DND-41 (cell line): ENCODE measurements at regions not wholly inside any gene's neighbourhood (a gene's known extent, or its start where the extent isn't known, plus 50 kb on each side); places are given as distances from the start of the nearest gene placed in this dataset.

Experiments used
- EZH2 ChIP-seq: IDR thresholded peaks from 3 replicates; pipeline ENCODE4 v1.6.1; 2012; ENCODE audit warnings: borderline replicate concordance, low read depth, mild to moderate bottlenecking, moderate library complexity, low read length, inconsistent platforms; ENCODE audit not compliant: severe bottlenecking
- TF ChIP-seq, protein P1 (sequence below): IDR thresholded peaks from 2 replicates; pipeline ENCODE4 v1.5.1; 2012; ENCODE audit warnings: borderline replicate concordance, low read length, moderate library complexity, mild to moderate bottlenecking; ENCODE audit not compliant: poor library complexity, severe bottlenecking; ENCODE audit errors: extremely low read depth

DNA sequence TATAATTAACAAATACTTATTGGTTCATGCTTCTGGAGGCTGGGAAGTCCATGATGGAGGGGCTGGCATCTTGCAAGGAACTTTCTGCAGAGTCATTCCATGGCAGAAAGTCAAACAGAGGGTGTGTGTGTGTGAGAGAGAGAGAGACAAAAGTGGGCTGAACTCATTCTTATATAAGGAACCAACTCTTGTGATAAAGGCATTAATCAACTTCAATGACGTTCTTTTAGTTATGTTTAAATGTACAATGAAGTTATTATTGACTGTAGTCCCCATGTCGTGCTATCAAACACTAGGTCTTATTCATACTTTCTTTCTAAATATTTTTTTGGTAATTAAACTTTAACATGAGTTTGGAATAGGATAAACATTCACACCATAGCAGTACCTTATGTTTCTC, 1408.8 kb downstream of the STIM2 start:
- TF ChIP-seq, protein P1, sequence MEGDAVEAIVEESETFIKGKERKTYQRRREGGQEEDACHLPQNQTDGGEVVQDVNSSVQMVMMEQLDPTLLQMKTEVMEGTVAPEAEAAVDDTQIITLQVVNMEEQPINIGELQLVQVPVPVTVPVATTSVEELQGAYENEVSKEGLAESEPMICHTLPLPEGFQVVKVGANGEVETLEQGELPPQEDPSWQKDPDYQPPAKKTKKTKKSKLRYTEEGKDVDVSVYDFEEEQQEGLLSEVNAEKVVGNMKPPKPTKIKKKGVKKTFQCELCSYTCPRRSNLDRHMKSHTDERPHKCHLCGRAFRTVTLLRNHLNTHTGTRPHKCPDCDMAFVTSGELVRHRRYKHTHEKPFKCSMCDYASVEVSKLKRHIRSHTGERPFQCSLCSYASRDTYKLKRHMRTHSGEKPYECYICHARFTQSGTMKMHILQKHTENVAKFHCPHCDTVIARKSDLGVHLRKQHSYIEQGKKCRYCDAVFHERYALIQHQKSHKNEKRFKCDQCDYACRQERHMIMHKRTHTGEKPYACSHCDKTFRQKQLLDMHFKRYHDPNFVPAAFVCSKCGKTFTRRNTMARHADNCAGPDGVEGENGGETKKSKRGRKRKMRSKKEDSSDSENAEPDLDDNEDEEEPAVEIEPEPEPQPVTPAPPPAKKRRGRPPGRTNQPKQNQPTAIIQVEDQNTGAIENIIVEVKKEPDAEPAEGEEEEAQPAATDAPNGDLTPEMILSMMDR = no peak
- TF ChIP-seq EZH2 = no peak
